ENCODE measurements at regions not wholly inside any gene's neighbourhood (a gene's known extent, or its start where the extent isn't known, plus 50 kb on each side); places are given as distances from the start of the nearest gene placed in this dataset.

GRCh38 chr10:64648915-64649314 is 1127.7 kb downstream of the REEP3 start:
- peak in 2 of 4 donors; percentile 7 to 19 for DNase-seq
- no peak for ATAC-seq
- intact Hi-C loops (cut with DNase I), result no loop called here

DNA sequence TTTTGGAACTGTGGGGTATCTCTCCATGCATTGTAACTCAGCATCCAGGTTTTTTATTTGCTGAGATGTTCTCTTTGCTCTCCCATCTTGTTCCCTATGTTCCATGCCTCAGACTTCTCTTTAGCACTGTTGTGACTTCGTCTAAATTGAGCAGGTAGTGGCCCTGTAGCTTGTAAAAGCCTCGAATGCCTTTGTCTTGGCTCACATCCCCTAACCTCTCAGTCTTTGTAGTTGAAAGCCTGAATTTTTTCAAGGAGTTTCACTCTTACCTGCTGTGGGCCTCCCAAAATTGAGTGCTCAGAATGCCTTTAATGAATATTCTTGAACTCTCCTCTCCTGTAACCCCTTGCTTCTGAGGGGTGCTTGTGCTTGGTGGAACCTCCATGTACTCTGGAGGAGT is 1137.3 kb downstream of the REEP3 start:
- intact Hi-C loops (cut with DNase I), result no loop called here
- Histone ChIP-seq H3K4me1 (no peaks in the 10 kb centered on the region), H3K9me3 (no peaks in the 10 kb centered on the region), H3K4me3 (no peak overlapping the region), H3K27ac (no peak overlapping the region), H3K27me3 (no peaks in the 10 kb centered on the region), H3K36me3 (replicated peaks in 1 of 2; ENCODE audit: insufficient read depth in 1 of 2, low read depth in 2 of 2) (no peaks in the 10 kb centered on the region)
- no peak for TF ChIP-seq POLR2A (IDR thresholded peaks at IDR 0.05)
- TF ChIP-seq, protein P1, sequence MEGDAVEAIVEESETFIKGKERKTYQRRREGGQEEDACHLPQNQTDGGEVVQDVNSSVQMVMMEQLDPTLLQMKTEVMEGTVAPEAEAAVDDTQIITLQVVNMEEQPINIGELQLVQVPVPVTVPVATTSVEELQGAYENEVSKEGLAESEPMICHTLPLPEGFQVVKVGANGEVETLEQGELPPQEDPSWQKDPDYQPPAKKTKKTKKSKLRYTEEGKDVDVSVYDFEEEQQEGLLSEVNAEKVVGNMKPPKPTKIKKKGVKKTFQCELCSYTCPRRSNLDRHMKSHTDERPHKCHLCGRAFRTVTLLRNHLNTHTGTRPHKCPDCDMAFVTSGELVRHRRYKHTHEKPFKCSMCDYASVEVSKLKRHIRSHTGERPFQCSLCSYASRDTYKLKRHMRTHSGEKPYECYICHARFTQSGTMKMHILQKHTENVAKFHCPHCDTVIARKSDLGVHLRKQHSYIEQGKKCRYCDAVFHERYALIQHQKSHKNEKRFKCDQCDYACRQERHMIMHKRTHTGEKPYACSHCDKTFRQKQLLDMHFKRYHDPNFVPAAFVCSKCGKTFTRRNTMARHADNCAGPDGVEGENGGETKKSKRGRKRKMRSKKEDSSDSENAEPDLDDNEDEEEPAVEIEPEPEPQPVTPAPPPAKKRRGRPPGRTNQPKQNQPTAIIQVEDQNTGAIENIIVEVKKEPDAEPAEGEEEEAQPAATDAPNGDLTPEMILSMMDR (IDR thresholded peaks at IDR 0.05), result no peak
- 39 to 41% methylated on average over 2 of the region's 2 CpGs for WGBS, 2 donors
- ATAC-seq (no peak), DNase-seq (no peak)

More at GRCh38 chr10:64648915-64649314, 1127.7 kb downstream of the REEP3 start:
- Histone ChIP-seq H3K4me1 (no peaks in the 10 kb centered on the region), H3K4me3 (no peak overlapping the region), H3K27ac (no peak overlapping the region), H3K27me3 (no peaks in the 10 kb centered on the region), H3K36me3 (replicated peaks in 1 of 2; ENCODE audit: insufficient read depth in 1 of 2, low read depth in 2 of 2) (no peaks in the 10 kb centered on the region), H3K9me3 (no peaks in the 10 kb centered on the region)
- WGBS, 2 donors, result 46 to 55% methylated on average over 3 of the region's 3 CpGs
- no peak for TF ChIP-seq POLR2A (IDR thresholded peaks at IDR 0.05)
- TF ChIP-seq, protein P1 (IDR thresholded peaks at IDR 0.05), result peak in 1 of 7 experiments; percentile 15

- Histone ChIP-seq H3K36me3 (replicated peaks in 1 of 2; ENCODE audit: insufficient read depth in 1 of 2, low read depth in 2 of 2) (no peaks in the 10 kb centered on the region), H3K27ac (no peak overlapping the region), H3K27me3 (no peaks in the 10 kb centered on the region), H3K4me1 (no peaks in the 10 kb centered on the region), H3K4me3 (no peak overlapping the region), H3K9me3 (no peaks in the 10 kb centered on the region)
- DNase-seq (no peak), ATAC-seq (no peak)
- TF ChIP-seq POLR2A (IDR thresholded peaks at IDR 0.05), result no peak
- TF ChIP-seq, protein P1 (IDR thresholded peaks at IDR 0.05), result no peak
- WGBS, 2 donors, result 94 to 96% methylated on average over 1 of the region's 1 CpG
- intact Hi-C loops (cut with DNase I), result no loop called here
Observed at GRCh38 chr10:64659311-64659710, 1138.1 kb downstream of the REEP3 start.

DNA sequence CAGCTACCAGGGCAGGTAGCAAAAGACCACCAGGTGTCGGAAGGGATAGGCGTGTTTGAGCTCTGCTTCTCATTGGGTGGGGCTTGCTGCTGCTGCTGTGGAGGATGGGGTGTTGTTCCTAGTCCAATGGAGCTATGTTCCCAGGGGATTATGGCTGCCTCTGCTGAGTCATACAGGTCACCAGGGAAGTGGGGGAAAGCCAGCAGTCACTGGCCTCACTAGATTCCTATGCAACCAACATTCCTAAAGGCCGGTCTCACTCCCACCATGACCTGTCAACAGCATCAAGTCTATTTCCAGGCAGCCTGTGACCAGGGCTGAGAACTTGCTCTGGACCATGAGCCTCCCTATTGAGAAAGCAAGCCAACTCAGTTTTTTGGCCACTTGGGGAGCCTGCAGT is 1160.8 kb downstream of the REEP3 start:
- H3K27ac ChIP-seq, result no peak overlapping the region
- 94 to 100% methylated on average over 2 to 3 of the region's 3 CpGs for WGBS, 2 donors
- no peak for DNase-seq
- H3K4me1 ChIP-seq, result no peaks in the 10 kb centered on the region
- no peaks in the 10 kb centered on the region for H3K27me3 ChIP-seq
- no peak overlapping the region for H3K4me3 ChIP-seq
- H3K36me3 ChIP-seq (replicated peaks in 1 of 2; ENCODE audit: insufficient read depth in 1 of 2, low read depth in 2 of 2), result no peaks in the 10 kb centered on the region
- H3K9me3 ChIP-seq, result no peaks in the 10 kb centered on the region
- intact Hi-C loops (cut with DNase I), result no loop called here
- no peak for ATAC-seq
- TF ChIP-seq POLR2A (IDR thresholded peaks at IDR 0.05), result no peak
- TF ChIP-seq, protein P1 (IDR thresholded peaks at IDR 0.05), result no peak

DNA sequence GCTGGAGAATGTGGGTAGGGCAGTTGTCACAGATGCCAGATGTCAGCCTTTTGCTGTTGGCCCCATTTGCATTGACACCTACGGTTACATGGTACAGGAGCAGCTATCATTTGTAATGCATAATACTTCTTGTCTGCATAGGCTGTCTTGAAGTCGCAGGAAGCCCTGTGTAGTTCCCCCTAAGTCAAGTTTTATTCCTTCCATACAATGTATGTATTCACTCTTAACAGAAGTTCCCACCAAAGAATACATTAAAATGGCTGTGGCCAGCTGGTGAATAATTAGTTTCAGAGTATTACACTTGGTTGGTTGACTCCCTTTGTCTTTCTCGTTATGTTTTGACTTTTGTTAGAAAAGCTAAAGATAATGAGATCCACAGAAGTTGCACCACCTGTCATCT is 1169.0 kb downstream of the REEP3 start:
- TF ChIP-seq, protein P1 (IDR thresholded peaks at IDR 0.05), result no peak
- TF ChIP-seq POLR2A (IDR thresholded peaks at IDR 0.05), result no peak
- intact Hi-C loops (cut with DNase I), result no loop called here
- no peak overlapping the region for H3K27ac ChIP-seq
- H3K36me3 ChIP-seq (replicated peaks in 1 of 2; ENCODE audit: insufficient read depth in 1 of 2, low read depth in 2 of 2), result no peaks in the 10 kb centered on the region
- H3K27me3 ChIP-seq, result no peaks in the 10 kb centered on the region
- 69 to 77% methylated on average over 3 of the region's 3 CpGs for WGBS, 2 donors
- H3K4me1 ChIP-seq, result no peaks in the 10 kb centered on the region
- no peak for DNase-seq
- no peak overlapping the region for H3K4me3 ChIP-seq
- no peaks in the 10 kb centered on the region for H3K9me3 ChIP-seq
- ATAC-seq, result no peak

Measured in body of pancreas (tissue), 4 donors.